Hematopoietic multipotent progenitor cell (in vitro differentiated cells): ENCODE measurements at regions not wholly inside any gene's neighbourhood (a gene's known extent, or its start where the extent isn't known, plus 50 kb on each side); places are given as distances from the start of the nearest gene placed in this dataset.
A peak's percentile ranks its signal among the peaks of the same experiment; 100 is the strongest.

ENCODE experiments used
- DNase-seq, 3 donors: peaks; one replicate each; pipeline ENCODE4 v3.0.0-alpha.2; 2011 to 2015; ENCODE audit warnings: low read depth in 2 of 3, low spot score in 2 of 3

DNA sequence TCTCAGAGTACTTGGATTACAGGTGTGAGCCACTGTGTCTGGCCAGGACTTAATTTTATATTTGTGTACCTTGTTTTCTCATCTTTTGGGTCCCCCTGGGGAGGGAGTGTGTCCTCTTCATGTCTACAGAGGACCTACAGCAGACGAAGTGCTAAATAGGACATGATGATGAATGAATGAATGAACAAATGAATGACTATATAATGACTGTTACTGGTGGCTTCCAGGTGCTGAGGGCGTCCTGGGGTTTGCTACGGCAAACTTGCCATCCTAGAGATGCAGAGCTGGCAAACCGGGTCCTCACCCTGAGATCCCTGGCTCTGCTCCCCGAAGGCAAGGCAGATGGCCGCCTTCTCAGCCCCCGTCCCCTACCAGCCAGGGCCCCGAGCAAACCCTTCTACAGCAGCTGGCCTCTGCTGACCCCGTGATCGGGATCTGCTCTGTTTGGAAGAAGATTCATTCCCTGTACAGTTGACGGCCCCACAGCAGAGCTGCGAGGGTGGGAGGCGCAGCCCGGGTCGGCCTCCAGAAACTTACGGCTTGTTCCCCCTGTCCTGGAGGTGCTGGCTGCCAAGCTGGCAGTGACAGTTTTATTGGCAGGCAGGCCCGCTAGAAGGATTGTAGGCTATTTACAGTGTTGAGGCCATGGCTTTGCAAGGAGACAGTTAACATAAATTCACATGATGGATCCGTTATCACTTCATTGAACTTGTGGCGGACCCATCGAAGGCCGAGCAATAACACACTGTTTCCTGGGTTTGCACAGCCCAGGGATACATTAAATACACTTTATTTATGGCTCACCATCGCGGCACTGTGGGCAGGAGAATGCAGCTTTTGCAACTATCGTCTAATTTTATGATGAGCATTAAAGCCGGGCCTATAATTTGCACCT is 197.7 kb upstream of the GSE1 start:
- DNase-seq: no peak

DNA sequence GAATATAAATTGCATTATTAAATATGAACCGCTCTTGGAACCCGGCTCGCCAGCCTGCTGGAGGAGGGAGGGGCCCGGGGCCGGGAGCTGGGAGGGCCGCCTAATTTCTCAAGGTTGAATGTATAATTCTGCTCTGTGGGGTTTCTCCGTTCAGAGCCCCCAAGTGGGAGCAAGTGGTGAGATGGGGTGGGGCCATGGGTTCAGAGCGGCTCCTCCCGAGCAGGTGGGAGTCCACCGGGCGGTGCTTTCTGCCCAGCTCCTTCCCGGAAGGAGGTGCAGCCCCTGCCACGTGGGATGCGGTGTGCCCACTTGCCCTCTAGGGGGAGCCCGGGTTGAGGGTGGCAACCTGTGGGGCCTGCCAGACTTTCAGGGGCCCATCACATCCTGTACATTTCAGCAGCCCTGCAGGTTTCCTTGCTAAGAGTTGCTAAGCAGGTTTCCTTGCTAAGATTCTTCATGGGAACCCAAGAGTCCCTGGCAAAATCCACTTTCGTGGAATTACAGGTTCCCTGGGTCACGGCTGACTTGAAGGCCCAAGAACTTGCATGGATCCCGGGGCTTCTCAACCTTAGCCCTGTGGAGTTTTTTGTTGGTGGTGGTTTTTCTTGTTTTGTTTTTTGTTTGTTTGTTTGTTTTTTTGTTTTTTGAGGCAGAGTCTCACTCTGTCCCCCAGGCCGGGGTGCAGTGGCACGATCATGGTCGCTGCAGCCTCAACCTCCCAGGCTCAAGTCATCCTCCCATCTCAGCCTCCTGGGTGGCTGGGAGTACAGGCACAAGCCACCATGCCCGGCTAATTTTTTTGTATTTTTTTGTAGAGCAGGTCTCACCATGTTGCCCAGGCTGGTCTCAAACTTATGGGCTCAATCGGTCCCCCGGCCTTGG is 196.7 kb upstream of the GSE1 start:
- DNase-seq: peak in 2 of 3 donors; percentile 83 to 89

DNA sequence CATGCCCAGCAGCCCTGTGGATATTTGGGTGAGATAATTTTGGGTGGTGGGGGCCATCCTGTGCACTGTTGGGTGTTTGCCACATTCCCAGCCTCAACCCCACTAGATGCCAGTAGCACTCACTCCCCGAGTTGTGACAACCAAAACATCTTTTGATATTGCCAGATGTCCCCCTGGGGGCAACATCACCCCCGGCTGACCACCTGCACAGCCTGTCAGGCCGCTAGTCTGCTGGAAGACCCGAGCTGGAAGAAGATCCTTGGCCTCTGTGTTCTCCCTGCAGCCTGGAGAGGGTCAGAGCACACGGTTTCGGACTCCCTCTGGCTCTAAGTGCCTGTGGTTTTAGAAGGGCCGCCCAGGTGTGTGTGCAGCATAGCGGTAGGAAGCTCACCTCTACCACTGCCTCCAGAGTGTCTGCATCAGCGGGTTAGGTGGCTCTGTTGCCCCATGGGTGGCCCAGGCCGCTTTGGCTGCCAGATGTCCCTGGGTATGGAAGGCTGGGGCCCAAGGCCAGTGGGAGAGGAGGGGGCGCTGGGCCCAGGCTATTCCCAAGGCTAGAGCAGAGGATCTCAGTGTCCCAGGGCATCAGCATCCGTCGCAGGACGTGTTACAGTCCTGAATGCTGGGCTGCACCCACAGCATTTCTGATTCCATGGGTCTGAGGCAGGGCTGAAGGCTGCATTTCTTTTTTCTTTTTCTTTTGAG is 195.8 kb upstream of the GSE1 start:
- no peak for DNase-seq

DNA sequence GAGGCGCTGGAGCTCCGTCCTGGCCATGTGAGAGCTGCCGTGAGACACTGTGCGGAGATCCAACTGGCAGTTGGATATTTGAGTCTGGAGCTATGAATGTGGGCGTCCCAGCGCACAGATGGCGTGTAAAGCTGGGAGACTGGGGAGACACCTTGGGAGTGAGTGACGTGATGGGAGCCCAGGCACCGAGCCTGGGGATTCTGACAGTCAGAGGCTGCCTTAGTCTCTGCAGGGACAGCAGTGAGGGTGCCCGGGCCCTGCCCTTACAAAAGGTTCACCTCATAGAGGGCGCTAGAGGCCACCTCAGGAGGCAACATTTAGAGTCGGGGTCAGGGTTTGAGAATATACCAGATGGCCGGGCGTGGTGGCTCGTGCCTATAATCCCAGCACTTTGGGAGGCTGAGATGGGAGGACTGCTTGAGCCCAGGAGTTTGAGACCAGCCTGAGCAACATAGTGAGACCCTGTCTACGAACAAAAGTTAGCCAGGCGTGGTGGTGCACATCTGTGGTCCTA is 194.1 kb upstream of the GSE1 start:
- DNase-seq: no peak

DNA sequence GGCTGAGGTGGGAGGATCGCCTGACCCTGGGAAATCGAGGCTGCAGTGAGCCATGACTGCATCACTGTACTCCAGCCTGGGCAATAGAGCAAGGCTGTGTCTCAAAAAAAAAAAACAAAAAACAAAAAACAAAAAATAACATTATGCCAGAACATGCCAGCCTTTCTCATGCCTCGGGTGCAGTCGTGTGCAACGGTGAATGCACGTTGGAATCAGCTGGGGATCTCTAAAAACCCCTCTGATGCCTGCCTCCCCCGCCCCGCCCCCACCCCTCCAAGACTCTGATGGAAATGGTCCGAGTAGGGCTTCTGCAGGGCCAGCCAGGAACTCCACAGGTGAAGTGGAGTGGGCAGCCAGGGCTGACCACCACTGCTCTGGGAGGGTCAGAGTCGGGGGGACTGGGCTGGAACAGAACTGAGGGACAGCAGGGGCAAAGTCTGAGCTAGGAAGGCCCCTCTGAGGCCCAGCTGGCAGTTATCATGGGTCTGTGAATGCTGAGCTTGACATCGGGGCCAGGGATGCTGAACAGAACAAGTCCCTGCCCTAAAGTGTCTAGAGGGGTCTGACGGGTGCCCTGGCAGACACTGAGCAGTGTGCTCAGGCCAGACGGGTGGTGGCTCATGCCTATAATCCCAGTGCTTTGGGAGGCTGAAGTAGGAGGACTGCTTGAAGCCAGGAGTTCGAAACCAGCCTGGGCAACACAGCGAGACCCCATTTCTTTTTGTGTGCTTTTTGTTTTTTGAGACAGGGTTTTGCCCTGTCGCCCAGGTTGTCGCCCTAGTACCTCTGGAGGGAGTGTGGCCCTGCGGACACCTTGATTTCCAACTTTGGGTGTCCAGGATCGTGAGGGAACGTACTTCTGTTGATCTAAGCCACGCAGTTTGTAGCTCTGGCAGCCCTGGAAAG is 193.4 kb upstream of the GSE1 start:
- DNase-seq: no peak

DNA sequence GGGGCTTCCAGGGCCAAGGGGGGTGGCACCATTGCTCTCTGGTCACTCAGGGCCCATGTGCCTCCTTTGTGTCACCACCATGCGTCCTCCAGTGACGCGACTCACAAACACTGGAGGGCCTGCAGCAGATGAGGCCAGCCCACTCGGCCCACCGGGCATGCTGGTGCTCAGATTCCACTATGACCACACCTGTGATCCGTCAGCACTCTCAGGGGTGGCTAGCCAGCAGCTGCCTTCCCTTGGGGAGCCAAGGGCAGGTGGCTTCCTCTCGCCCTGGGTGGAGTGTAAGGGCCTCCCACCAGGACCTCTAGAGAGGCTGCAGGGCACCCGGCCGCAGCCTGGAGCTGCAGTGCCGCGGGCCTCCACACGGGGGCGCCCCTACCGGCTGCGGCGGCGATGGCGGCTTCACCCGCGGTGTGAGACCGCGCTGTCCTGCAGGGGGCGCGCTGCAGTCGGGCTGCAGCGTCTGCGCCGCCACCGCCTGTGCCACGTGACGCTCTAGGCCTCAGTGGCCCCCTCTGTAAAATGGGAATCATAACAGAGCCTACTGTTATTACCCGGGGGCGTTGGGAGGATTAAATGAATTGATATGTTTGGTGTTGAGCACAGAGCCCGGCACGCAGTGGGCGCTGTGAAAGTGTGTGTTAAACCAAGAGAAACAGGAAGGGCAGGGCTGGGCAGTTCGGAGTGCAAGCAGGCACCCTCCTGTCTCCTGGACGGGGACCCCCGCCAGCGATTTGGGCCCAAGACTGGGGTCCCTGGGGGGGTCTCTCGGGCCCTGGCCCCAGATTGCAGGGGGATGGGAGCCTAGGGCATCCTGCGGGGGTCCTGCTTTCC is 192.4 kb upstream of the GSE1 start:
- peak; percentile 70 to 79 (median 74) for DNase-seq

DNA sequence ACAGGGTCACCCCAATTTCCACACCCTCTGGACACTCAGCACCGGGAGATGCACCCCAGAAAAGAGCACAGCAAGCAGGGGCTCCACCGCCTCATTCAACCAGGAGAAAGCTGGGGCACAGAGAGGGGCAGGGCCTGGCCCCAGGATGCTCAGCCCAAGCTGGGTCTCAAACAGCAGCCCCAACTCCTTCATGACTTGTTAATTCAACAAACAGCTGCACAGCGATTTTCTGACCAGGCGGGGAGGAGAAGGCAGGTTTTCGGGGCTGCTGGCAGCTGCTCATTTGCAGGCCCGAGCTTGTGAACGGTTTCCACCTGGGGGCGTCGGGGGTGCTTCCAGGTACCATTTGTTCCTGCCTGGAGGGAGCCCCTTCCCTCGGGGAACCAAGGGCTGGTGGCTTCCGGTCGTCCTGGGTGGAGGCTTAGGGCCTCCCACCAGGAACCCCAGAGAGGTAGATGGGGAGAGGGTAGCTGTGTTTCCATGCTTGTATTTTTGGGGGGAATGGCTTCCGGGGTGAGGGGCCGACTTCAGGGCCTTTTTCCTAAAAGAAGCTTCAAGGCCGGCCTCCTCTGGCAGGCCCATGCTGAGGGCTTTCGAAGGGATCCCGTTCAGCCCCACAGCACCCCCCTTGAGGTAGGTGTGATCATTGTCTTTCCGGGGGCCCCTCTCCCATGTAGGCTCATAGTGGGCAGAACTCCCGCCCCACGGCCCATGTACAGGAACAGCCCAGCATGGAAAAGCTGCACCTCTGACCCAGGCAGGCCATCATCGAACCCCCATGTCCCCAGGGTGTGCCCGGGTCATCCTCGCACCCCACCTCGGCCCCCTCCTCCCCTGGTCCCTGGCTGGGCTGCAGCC is 191.6 kb upstream of the GSE1 start:
- no peak for DNase-seq

DNA sequence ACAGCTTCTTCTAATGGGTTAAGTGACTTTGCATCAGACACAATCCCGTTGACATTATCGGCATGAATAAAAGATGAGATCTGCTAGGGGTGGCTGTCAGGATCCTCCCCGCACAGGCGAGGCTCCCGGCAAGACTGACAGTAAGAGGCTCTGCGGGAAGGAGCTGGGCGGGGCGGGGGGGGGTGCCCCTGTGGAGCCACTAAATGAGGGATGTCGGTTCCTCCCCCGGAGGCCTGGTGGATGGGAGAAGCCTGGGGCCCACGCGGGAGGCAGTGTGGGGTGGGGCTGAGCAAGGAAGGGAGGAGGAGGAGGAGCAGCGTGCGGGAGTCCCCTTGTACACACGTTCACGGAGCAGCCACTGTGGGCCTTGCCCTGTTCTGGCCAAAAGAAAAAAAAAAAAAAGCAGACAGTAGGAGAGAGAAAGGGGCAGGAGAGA is 190.9 kb upstream of the GSE1 start:
- no peak for DNase-seq

DNA sequence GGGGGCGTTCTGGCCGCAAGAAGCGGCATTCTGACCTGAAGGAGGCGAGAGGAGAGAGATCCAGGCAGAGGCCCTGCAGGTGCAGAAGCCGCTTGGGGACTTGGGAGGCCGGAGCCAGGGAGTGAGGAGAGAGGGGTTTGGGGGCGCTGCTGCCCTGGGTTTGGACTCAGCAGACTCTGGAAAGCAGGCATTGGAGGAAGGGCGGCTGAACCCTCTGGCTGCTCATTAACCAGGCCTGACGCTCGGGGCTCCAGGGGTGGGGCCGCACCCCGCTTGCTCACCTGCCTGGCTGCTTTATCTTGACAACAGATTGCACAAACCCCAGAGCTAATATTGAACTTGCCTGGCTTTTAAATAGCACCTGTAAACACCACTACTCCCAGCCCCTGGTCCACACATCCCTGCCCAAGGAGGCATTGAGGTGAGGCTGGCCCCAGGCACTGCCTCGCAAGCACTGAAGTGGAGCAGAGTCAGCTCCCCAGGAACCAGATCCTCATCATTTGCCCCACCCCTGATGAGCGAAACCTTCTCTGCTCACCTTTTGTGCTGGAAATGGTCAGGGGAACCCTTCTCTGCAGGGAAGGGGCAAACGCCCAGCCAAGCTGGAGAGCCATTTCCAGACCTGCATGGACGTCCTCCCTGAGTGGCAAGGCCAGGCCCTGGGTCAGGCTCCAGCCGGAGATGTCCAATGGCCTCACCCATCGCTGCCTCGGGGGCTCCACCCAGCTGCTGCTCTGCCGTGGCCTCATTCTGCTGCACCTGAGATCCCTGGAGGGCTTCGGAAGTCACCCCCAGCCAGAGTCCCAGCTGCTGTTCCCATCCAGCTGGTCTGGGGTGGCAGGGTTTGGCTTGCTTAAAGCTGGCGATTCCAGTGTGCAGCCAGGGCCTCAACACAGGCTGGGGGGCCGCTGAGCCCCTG is 190.2 kb upstream of the GSE1 start:
- DNase-seq: no peak

DNA sequence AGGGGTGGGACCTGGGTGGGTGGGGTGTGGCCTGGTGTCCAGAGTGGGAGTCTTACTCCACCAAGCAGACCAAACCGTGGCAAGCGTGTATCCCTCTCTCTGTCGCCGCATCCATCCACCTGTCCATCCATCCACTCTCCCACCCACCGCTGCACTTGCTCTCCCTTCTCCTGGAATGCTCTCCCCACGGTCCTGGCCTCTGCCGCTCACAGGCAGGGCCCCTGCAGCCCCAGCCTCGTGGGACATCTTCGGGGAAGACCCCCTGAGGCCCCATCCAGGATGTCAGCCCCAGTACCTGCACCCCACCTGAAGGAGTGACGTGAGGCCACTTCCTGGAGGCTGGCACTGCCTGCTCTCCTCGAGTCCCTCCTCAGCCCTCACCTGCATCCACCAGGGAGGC is 189.5 kb upstream of the GSE1 start:
- DNase-seq: no peak

DNA sequence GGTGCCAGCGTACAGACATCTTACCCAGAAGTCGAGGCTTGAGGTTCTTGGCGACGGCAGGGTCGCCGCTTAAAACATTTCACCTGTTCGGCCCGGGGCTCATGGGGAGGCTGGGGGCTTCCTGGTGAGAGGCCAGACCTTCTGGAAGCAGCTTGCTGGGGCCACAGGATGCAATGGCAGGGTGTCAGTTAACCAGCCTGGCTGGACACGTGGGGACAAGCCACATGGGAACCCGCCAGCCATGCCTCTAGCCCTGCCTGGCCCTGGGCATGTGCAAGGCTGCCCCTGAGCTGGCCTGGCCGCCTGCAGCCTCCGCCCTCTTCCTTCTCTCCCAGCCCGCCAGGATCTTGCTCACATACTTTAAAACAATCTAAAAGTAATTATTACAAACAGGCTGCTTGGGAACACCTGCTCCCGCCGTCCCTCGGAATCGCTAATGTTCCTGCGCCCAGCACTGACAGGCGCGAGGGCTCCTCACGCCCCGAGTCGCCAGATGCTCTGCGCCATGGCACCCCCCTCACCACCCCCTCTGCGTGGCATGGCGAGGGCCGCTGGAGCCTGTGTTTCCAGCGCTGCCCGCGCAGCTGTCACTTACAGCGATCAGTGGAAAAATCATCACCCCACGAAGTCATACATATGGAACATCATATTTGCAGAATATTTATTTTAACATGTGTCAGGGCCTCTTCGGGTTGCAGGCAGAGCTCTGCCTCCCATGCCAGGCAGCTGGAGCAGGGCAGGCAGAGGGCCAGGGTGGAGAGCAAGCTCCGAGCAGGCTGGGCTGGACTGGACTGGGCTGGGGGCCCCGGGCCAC is 188.7 kb upstream of the GSE1 start:
- no peak for DNase-seq

DNA sequence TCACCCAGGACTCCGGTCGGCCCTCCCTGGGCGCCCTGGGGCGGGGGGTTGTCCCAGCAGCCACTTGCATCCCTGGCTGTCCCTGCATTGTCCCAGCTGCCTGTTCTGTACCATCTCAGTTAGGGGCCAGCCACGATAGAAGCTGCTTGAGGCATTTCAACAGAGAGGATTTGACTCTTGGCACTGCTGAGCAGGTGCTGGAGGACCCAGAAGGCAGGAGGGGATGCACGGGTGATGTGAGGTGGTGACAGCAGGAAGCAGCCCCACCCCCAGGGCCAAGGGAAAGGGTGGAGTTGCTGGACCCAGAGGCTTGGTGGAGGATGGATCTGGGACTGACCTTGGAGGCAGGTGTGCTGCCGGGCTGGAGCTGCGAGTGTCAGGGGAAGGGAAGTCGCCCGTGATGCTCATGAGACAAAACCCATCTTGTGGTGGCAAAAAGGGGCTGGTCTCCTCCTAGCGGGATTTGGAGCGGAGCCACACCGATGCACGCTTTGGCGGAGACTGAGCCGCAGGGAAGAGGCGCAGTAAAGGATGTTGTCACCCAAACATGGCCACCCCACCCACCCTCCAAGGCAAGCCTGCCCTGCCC is 188.0 kb upstream of the GSE1 start:
- no peak for DNase-seq

DNA sequence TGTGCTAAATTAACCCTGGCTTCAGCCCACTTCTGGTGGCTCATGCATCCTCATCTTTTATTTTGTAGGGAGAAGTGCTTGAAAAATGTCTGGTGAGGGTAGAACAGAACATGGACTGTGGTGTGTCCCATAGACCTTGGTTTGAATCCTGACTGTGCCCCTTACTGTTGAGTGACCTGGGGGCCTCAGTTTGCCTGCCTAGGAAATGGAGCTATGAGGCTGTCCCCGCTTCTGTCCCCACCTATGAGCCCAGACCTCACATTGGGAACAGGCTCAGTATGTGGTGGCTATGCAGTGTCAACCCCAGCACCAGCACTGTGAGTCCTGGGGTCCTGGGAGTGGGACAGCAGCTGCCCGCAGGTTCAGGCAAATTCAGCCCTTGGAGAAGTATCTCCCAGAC is 186.3 kb upstream of the GSE1 start:
- DNase-seq: no peak

DNA sequence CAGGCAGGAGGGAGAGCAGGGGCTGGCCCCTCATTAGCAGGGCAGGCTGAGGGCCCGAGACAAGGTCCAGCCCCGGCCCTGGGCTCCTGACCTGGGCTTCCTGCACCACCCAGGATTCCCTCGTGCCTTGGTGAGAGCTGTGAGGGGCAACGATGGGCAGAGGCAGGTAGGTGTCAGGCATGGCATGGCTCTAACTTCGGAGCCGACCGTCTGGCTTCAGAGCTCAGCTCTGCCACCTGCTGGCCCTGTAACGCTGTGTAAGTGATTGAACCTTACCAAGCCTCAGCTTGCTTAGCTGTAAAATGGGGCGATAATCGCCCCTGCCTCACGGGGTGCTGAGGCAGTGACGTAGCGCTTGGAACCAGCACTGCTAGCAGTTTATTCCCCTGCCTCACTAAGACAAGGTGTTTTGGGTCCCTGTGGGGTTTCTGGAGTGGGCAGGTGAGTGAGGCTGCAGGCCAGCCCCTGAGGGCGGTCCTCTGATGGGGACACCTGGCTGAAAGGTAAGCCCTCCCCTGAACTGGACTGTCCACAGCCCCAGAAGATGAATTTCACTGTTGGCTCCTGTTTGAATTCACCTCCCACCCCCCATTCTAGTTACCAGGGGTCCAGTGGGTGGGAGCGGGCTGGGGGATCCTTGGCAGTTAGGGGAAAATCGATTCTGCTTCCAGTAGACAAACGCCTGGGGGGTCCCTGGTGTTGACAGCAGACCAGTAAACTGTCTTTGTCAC is 184.8 kb upstream of the GSE1 start:
- peak in 1 of 3 donors; percentile 48 for DNase-seq
